H1 (cell line): ENCODE measurements at regions not wholly inside any gene's neighbourhood (a gene's known extent, or its start where the extent isn't known, plus 50 kb on each side); places are given as distances from the start of the nearest gene placed in this dataset.

ENCODE experiments used
- CTCF ChIA-PET: fragments of 300-600 bp; sonication (Branson Sonifier 250); formaldehyde crosslinking; loops from one replicate; lab custom pipeline; 2021; ENCODE audit not compliant: partially characterized antibody; lab: Charles Lee
- POLR2A ChIA-PET: fragments of 300-600 bp; sonication (Branson Sonifier 250); formaldehyde crosslinking; loops from one replicate; lab custom pipeline; 2021; ENCODE audit warnings: inconsistent platforms; ENCODE audit not compliant: partially characterized antibody; lab: Charles Lee
- DNase-seq, 2 experiments: peaks; one replicate each; pipeline versions ENCODE4 v3.0.0 to v3.0.0-alpha.2; 2010 to 2022; ENCODE audit warnings: low spot score in 2 of 2, low read depth in 1 of 2, mixed read lengths in 1 of 2
- FAIRE-seq: peaks from 2 replicates; lab custom pipeline; 2011; peaks lifted over from hg19 to GRCh38; lab: Jason Lieb, UNC
- H2AFZ ChIP-seq: 2 replicates; pipeline ENCODE4 v1.8.1; 2012; ENCODE audit warnings: low read length, inconsistent platforms
- H2AK5ac ChIP-seq: 2 replicates; pipeline ENCODE4 v1.6.1; 2013; ENCODE audit warnings: low read depth, low read length
- H2BK120ac ChIP-seq: replicated peaks from 2 replicates; pipeline ENCODE3; 2013; ENCODE audit warnings: low read depth, low read length, inconsistent platforms
- H2BK12ac ChIP-seq: 2 replicates; pipeline ENCODE4 v1.6.1; 2013; ENCODE audit warnings: low read depth, low read length
- H2BK15ac ChIP-seq: 2 replicates; pipeline ENCODE4 v1.6.1; 2013; ENCODE audit warnings: low read length
- H2BK20ac ChIP-seq: 2 replicates; pipeline ENCODE4 v1.6.1; 2013; ENCODE audit warnings: low read length
- H2BK5ac ChIP-seq: 2 replicates; pipeline ENCODE4 v1.6.1; 2013; ENCODE audit warnings: low read depth, low read length
- H3K14ac ChIP-seq: 2 replicates; pipeline ENCODE4 v1.6.1; 2013; ENCODE audit warnings: inconsistent platforms; ENCODE audit not compliant: insufficient read length
- H3K18ac ChIP-seq: 2 replicates; pipeline ENCODE4 v1.6.1; 2013; ENCODE audit warnings: low read length; ENCODE audit errors: extremely low read depth
- H3K23ac ChIP-seq: 2 replicates; pipeline ENCODE4 v1.6.1; 2013; ENCODE audit warnings: inconsistent platforms; ENCODE audit not compliant: insufficient read length
- H3K23me2 ChIP-seq: 2 replicates; pipeline ENCODE4 v1.6.1; 2013; ENCODE audit warnings: low read depth, low read length
- H3K27ac ChIP-seq: 2 replicates; pipeline ENCODE4 v1.6.1; 2011; ENCODE audit warnings: low read depth, low read length, inconsistent platforms
- H3K27me3 ChIP-seq, 4 experiments: replicated peaks in 1 of 4; 1 replicate in 1 of 4; 2 replicates in 3 of 4; pipeline versions ENCODE4 v1.6.1 to v1.8.1; 2011 to 2013; ENCODE audit warnings: low read length in 3 of 4, mild to moderate bottlenecking in 3 of 4, inconsistent platforms in 2 of 4, mixed read lengths in 2 of 4, moderate library complexity in 1 of 4; ENCODE audit not compliant: control insufficient read depth in 3 of 4, insufficient read depth in 3 of 4; ENCODE audit errors: extremely low read depth in 1 of 4
- H3K36me3 ChIP-seq, 4 experiments: 2 replicates each; pipeline versions ENCODE4 v1.6.1 to v1.8.1; 2011 to 2013; ENCODE audit warnings: mild to moderate bottlenecking in 4 of 4, low read length in 3 of 4, moderate library complexity in 2 of 4, control low read depth in 1 of 4, inconsistent platforms in 1 of 4; ENCODE audit not compliant: insufficient read depth in 4 of 4, control insufficient read depth in 2 of 4
- H3K4ac ChIP-seq: replicated peaks from 2 replicates; pipeline ENCODE3; 2013; ENCODE audit warnings: low read length, low read depth, mixed read lengths, inconsistent platforms; ENCODE audit not compliant: insufficient read length
- H3K4me1 ChIP-seq, 4 experiments: replicated peaks in 1 of 4; 1 replicate in 1 of 4; 2 replicates in 3 of 4; pipeline versions ENCODE4 v1.6.1 to v1.8.1; 2011 to 2013; ENCODE audit warnings: low read length in 3 of 4, inconsistent platforms in 2 of 4, mixed read lengths in 1 of 4; ENCODE audit not compliant: insufficient read depth in 4 of 4, control insufficient read depth in 3 of 4
- H3K4me2 ChIP-seq, 2 experiments: 2 replicates each; pipeline versions ENCODE4 v1.6.1 to v1.8.1; 2011 to 2013; ENCODE audit warnings: low read depth in 2 of 2, low read length in 2 of 2, control low read depth in 1 of 2, inconsistent platforms in 1 of 2, mild to moderate bottlenecking in 1 of 2; ENCODE audit not compliant: insufficient read depth in 1 of 2
- H3K4me3 ChIP-seq, 4 experiments: fragments of 200-600, 300-600 bp in 1 of 4; sonication (generic), shearing (Covaris generic), sonication (Bioruptor Twin) in 1 of 4; 2 replicates each; pipeline versions ENCODE4 v1.5.1 to v1.8.1; 2011 to 2016; ENCODE audit warnings: low read length in 4 of 4, low read depth in 3 of 4, control low read depth in 2 of 4, inconsistent platforms in 2 of 4, mild to moderate bottlenecking in 2 of 4, mixed read lengths in 1 of 4, moderate library complexity in 1 of 4; ENCODE audit not compliant: insufficient read depth in 2 of 4; ENCODE audit errors: extremely low read depth in 1 of 4
- H3K56ac ChIP-seq: replicated peaks from 2 replicates; pipeline ENCODE3; 2013; ENCODE audit warnings: low read depth, mild to moderate bottlenecking, mixed read lengths, low read length, inconsistent platforms; ENCODE audit not compliant: insufficient read length
- H3K79me1 ChIP-seq: 2 replicates; pipeline ENCODE4 v1.6.1; 2013; ENCODE audit warnings: low read depth, low read length, control low read depth
- H3K79me2 ChIP-seq, 2 experiments: 2 replicates each; pipeline versions ENCODE4 v1.6.1 to v1.8.1; 2012 to 2013; ENCODE audit warnings: low read length in 2 of 2, mild to moderate bottlenecking in 2 of 2, inconsistent platforms in 1 of 2; ENCODE audit not compliant: insufficient read depth in 2 of 2, control insufficient read depth in 1 of 2
- H3K9ac ChIP-seq, 4 experiments: replicated peaks in 1 of 4; 1 replicate in 1 of 4; 2 replicates in 3 of 4; pipeline versions ENCODE4 v1.6.1 to v1.8.1; 2011 to 2013; ENCODE audit warnings: low read depth in 3 of 4, low read length in 3 of 4, control low read depth in 2 of 4, mild to moderate bottlenecking in 2 of 4, moderate library complexity in 2 of 4, inconsistent platforms in 1 of 4; ENCODE audit errors: extremely low read depth in 1 of 4
- H3K9me3 ChIP-seq, 2 experiments: 2 replicates each; pipeline versions ENCODE4 v1.6.1 to v1.8.1; 2012 to 2013; ENCODE audit warnings: mild to moderate bottlenecking in 2 of 2, moderate library complexity in 2 of 2, control low read depth in 1 of 2, inconsistent platforms in 1 of 2, low read depth in 1 of 2, low read length in 1 of 2, mixed read lengths in 1 of 2; ENCODE audit not compliant: insufficient read depth in 2 of 2
- H4K20me1 ChIP-seq, 2 experiments: replicated peaks in 1 of 2; 2 replicates each; pipeline versions ENCODE3 to v1.8.1; 2011 to 2013; ENCODE audit warnings: inconsistent platforms in 2 of 2, low read length in 2 of 2, mild to moderate bottlenecking in 1 of 2; ENCODE audit not compliant: insufficient read depth in 2 of 2, control insufficient read depth in 1 of 2
- H4K5ac ChIP-seq: 2 replicates; pipeline ENCODE4 v1.6.1; 2013; ENCODE audit warnings: low read length, low read depth, mixed read lengths, inconsistent platforms; ENCODE audit not compliant: insufficient read length
- H4K8ac ChIP-seq: 2 replicates; pipeline ENCODE4 v1.8.0; 2013; ENCODE audit warnings: mild to moderate bottlenecking, moderate library complexity, low read length, inconsistent platforms; ENCODE audit not compliant: insufficient read depth; ENCODE audit errors: extremely low read depth
- H4K91ac ChIP-seq: replicated peaks from 2 replicates; pipeline ENCODE3; 2013; ENCODE audit warnings: low read length, mixed read lengths, inconsistent platforms; ENCODE audit not compliant: insufficient read length
- BRCA1 ChIP-seq: IDR thresholded peaks from 2 replicates; pipeline ENCODE4 v1.6.1; 2012; ENCODE audit warnings: low read depth, low read length, improper control_type of control experiment
- CBX5 ChIP-seq: fragments of 300-800, 300-1000 bp; sonication (generic); IDR thresholded peaks from 2 replicates; pipeline ENCODE4 v1.7.1; 2016; ENCODE audit warnings: antibody characterized with exemption, low read length, low read depth
- EGR1 ChIP-seq: IDR thresholded peaks from 2 replicates; pipeline ENCODE4 v1.6.1; 2011; ENCODE audit warnings: low read depth, low read length, borderline replicate concordance
- EZH2 ChIP-seq: fragments of 200-600 bp; sonication (generic); IDR thresholded peaks from 2 replicates; pipeline ENCODE4 v1.7.1; 2012; ENCODE audit warnings: low read depth, mild to moderate bottlenecking, moderate library complexity, low read length, inconsistent platforms; ENCODE audit not compliant: severe bottlenecking
- MAFK ChIP-seq: IDR thresholded peaks from 2 replicates; pipeline ENCODE4 v1.6.1; 2012; ENCODE audit warnings: low read depth, mild to moderate bottlenecking, improper control_type of control experiment, low read length
- RXRA ChIP-seq: IDR thresholded peaks from 2 replicates; pipeline ENCODE4 v1.6.1; 2011; ENCODE audit warnings: low read depth, mild to moderate bottlenecking, low read length, moderate library complexity; ENCODE audit not compliant: insufficient read depth
- SP4 ChIP-seq: IDR thresholded peaks from 2 replicates; pipeline ENCODE4 v1.6.1; 2012; ENCODE audit warnings: low read length, inconsistent platforms
- TAF7 ChIP-seq: optimal IDR thresholded peaks from 2 replicates; pipeline ENCODE3; 2011; ENCODE audit warnings: low read depth, mild to moderate bottlenecking, inconsistent platforms, low read length, moderate library complexity, borderline replicate concordance
- WGBS, 2 experiments: shearing (Covaris generic) in 1 of 2; methylation state at CpG; one replicate each; pipeline versions ENCODE4 v1.1.6 to v1.1.7; 2013 to 2015; ENCODE audit warnings: low lambda C conversion rate in 2 of 2, mixed read lengths in 2 of 2, inconsistent platforms in 1 of 2, low coverage in 1 of 2, missing lambda C conversion rate in 1 of 2; ENCODE audit not compliant: insufficient replicate concordance in 2 of 2, insufficient coverage in 1 of 2, insufficient read length in 1 of 2; ENCODE audit errors: extremely low coverage in 1 of 2, missing lambda C conversion rate in 1 of 2; 5-methylcytosine and 5-hydroxymethylcytosine counted together
- TF ChIP-seq, protein P1 (sequence below): IDR thresholded peaks from 2 replicates; pipeline ENCODE4 v1.6.1; 2012; ENCODE audit warnings: inconsistent platforms
- TF ChIP-seq, protein P2 (sequence below): IDR thresholded peaks from 2 replicates; pipeline ENCODE4 v1.6.1; 2012; ENCODE audit warnings: low read length, inconsistent platforms

DNA sequence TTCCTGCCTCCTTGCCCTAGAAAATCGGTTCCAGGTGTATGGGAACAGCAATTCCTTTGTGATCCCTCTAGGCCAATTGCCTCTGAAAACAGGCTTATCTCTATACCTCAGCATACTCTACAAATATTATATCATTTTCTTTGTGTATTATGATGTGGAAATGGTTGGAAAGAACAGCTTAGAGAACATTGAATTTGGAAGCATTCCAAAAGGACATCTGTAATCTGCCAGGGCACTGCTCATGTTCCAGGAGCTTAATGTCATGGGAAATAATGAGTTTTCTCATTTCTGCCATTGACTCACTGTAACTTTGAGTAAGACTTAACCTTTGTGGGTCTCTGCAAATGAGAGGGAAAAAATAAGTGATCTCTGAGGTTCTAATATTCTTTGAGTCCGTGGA lies 147.3 kb downstream of the UFM1 start:
- Histone ChIP-seq H3K27me3 (no peaks in the 10 kb centered on the region), H3K4me2 (no peak overlapping the region), H3K23me2 (no peaks in the 10 kb centered on the region), H3K36me3 (no peaks in the 10 kb centered on the region), H2BK12ac (no peak overlapping the region), H3K4ac (no peak overlapping the region), H2BK20ac (no peak overlapping the region), H3K23ac (no peak overlapping the region), H3K56ac (no peak overlapping the region), H3K14ac (no peak overlapping the region), H2AFZ (no peak overlapping the region), H2AK5ac (no peak overlapping the region), H4K8ac (no peak overlapping the region), H3K18ac (no peak overlapping the region), H2BK5ac (no peak overlapping the region), H3K9ac (no peak overlapping the region), H4K20me1 (no peaks in the 10 kb centered on the region), H3K4me3 (no peak overlapping the region), H3K79me2 (no peaks in the 10 kb centered on the region), H3K79me1 (no peaks in the 10 kb centered on the region), H3K4me1 (no peaks in the 10 kb centered on the region), H2BK120ac (no peak overlapping the region), H3K27ac (no peak overlapping the region), H2BK15ac (no peak overlapping the region), H4K5ac (no peak overlapping the region), H4K91ac (no peak overlapping the region), H3K9me3 (no peaks in the 10 kb centered on the region; a peak in 1 of 4 replicates)
- TF ChIP-seq BRCA1 (no peak), EGR1 (no peak), MAFK (no peak), CBX5 (no peak), SP4 (no peak), RXRA (no peak), EZH2 (no peak), TAF7 (no peak)
- TF ChIP-seq, protein P1, sequence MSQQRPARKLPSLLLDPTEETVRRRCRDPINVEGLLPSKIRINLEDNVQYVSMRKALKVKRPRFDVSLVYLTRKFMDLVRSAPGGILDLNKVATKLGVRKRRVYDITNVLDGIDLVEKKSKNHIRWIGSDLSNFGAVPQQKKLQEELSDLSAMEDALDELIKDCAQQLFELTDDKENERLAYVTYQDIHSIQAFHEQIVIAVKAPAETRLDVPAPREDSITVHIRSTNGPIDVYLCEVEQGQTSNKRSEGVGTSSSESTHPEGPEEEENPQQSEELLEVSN: no peak
- TF ChIP-seq, protein P2, sequence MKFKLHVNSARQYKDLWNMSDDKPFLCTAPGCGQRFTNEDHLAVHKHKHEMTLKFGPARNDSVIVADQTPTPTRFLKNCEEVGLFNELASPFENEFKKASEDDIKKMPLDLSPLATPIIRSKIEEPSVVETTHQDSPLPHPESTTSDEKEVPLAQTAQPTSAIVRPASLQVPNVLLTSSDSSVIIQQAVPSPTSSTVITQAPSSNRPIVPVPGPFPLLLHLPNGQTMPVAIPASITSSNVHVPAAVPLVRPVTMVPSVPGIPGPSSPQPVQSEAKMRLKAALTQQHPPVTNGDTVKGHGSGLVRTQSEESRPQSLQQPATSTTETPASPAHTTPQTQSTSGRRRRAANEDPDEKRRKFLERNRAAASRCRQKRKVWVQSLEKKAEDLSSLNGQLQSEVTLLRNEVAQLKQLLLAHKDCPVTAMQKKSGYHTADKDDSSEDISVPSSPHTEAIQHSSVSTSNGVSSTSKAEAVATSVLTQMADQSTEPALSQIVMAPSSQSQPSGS: no peak
- WGBS, 2 experiments: 96% methylated on average over 2 of the region's 2 CpGs; no CpG with 5 or more reads in 1 of the 2 experiments
- FAIRE-seq (no peak), DNase-seq (no peak)
- ChIA-PET POLR2A (no interaction called here), CTCF (no interaction called here)
